ENCODE measurements at regions not wholly inside any gene's neighbourhood (a gene's known extent, or its start where the extent isn't known, plus 50 kb on each side); places are given as distances from the start of the nearest gene placed in this dataset.

DNA sequence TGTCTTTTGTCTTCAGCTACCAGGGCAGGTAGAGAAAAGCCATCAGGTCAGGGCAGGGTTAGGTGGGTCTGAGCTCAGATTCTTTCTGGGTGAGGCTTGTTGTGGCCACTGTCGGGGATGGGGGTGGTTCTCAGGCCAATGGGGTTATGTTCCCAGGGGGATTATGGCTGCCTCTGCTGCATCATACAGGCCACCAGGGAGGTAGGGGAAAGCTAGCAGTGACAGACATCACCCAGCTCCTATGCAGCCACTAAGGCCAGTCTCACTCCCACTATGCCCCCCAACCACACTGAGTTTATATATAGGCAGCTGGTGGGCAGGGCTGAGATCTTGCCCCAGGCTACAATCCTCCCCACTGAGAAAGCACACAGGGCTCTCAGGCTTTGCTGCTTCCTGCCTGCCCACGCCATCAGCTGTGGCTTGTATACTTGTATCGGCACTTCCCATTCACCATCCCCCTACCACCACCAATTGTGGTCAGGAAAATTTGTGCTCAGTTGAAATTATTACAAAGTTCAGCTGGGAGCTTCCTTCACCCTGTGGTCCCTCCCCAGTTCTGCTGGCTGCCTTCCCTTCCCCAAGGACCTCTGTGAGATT lies 72.6 kb upstream of the PTPN13 start:
- no peak for TF ChIP-seq ZNF707 (CRISPR knock-in tag; conservative IDR thresholded peaks at IDR 0.05)
- no peak for TF ChIP-seq CTCF (IDR thresholded peaks at IDR 0.05 in 2 of 3, conservative IDR thresholded peaks at IDR 0.05 in 1 of 3; ENCODE audit: insufficient read depth in 2 of 3, low read depth in 1 of 3, low read length in 3 of 3)
- no peak for TF ChIP-seq ZBTB33 (CRISPR knock-in tag; IDR thresholded peaks at IDR 0.05)
- TF ChIP-seq ZBTB1 (CRISPR knock-in tag; IDR thresholded peaks at IDR 0.05; ENCODE audit: borderline replicate concordance, low read depth): no peak
- no peak for TF ChIP-seq SREBF2 (CRISPR knock-in tag; IDR thresholded peaks at IDR 0.05)

Measured in K562 (cell line).